HCT116 (cell line): ENCODE measurements at regions not wholly inside any gene's neighbourhood (a gene's known extent, or its start where the extent isn't known, plus 50 kb on each side); places are given as distances from the start of the nearest gene placed in this dataset.

ENCODE experiments used
- ATAC-seq: fragments of 200-7000 bp; cut with Tn5 transposase; 2 replicates; pipeline ENCODE4 v1.9.1; 2020; ENCODE audit warnings: mild to moderate bottlenecking, moderate library complexity
- BruUV-seq: library from RNA; stranded (reverse); fragments of 400-500 nt; replicated peaks from 2 replicates; lab custom pipeline; 2021; lab: Mats Ljungman, UMichigan
- CTCF ChIA-PET: fragments of 300-600 bp; sonication (Branson Sonifier 250); formaldehyde crosslinking; loops from one replicate; lab custom pipeline; 2021; ENCODE audit warnings: antibody characterized with exemption; lab: Charles Lee
- POLR2A ChIA-PET: fragments of 300-600, 350-600 bp; sonication (Branson Sonifier 250); formaldehyde crosslinking; loops from one replicate; lab custom pipeline; 2021; ENCODE audit warnings: antibody characterized with exemption; lab: Charles Lee
- RAD21 ChIA-PET, 2 experiments: fragments of 300-600 bp; sonication (Branson Sonifier 250); formaldehyde crosslinking; loops; one replicate each; lab custom pipeline; 2023; ENCODE audit warnings: low total read pairs in 2 of 2; ENCODE audit not compliant: uncharacterized antibody in 2 of 2, unreplicated experiment in 2 of 2, low non-redundant PET in 1 of 2; lab: Charles Lee
- DNase-seq: peaks from one replicate; pipeline ENCODE4 v3.0.0-alpha.2; 2010; ENCODE audit warnings: low read depth, low spot score
- H2AFZ ChIP-seq: fragments of 200-600 bp; shearing (Covaris generic), sonication (generic); 2 replicates; pipeline ENCODE4 v1.6.1; 2017; ENCODE audit warnings: low read depth, mixed run types, mixed read lengths, antibody characterized with exemption, low read length; ENCODE audit not compliant: poor library complexity, severe bottlenecking
- H3K27ac ChIP-seq: 2 replicates; pipeline ENCODE4 v1.5.1; 2012; ENCODE audit warnings: low read depth, low read length
- H3K27me3 ChIP-seq: fragments of 200-600 bp; sonication (generic); 2 replicates; pipeline ENCODE4 v1.6.1; 2016; ENCODE audit warnings: mixed run types, low read length, mixed read lengths; ENCODE audit not compliant: insufficient read depth
- H3K36me3 ChIP-seq, 2 experiments: fragments of 200-500 bp in 1 of 2; fragments of 200-600 bp in 1 of 2; sonication (Bioruptor generic) in 1 of 2; sonication (generic) in 1 of 2; 2 replicates each; pipeline versions ENCODE4 v1.5.1 to v1.6.1; 2014 to 2016; ENCODE audit warnings: low read length in 2 of 2, inconsistent platforms in 1 of 2, mixed read lengths in 1 of 2, mixed run types in 1 of 2; ENCODE audit not compliant: insufficient read depth in 2 of 2, control insufficient read depth in 1 of 2
- H3K4me1 ChIP-seq, 2 experiments: fragments of 200-600 bp in 1 of 2; sonication (generic) in 1 of 2; 2 replicates each; pipeline versions ENCODE4 v1.5.1 to v1.6.1; 2012 to 2017; ENCODE audit warnings: low read length in 2 of 2, inconsistent platforms in 1 of 2, mild to moderate bottlenecking in 1 of 2, mixed read lengths in 1 of 2, mixed run types in 1 of 2, moderate library complexity in 1 of 2; ENCODE audit not compliant: insufficient read depth in 2 of 2, control insufficient read depth in 1 of 2
- H3K4me2 ChIP-seq: fragments of 200-600 bp; sonication (generic); 2 replicates; pipeline ENCODE4 v1.6.1; 2017; ENCODE audit warnings: mixed run types, low read length, mixed read lengths
- H3K4me3 ChIP-seq, 2 experiments: fragments of 200-600 bp in 1 of 2; sonication (generic) in 1 of 2; replicated peaks in 1 of 2; 2 replicates each; pipeline ENCODE4 v1.5.1; 2011 to 2016; ENCODE audit warnings: low read length in 2 of 2, control low read depth in 1 of 2, low read depth in 1 of 2, mild to moderate bottlenecking in 1 of 2, mixed read lengths in 1 of 2, mixed run types in 1 of 2
- H3K79me2 ChIP-seq: fragments of 200-600 bp; sonication (generic); 2 replicates; pipeline ENCODE4 v1.6.1; 2017; ENCODE audit warnings: mild to moderate bottlenecking, mixed run types, low read length, moderate library complexity, mixed read lengths; ENCODE audit not compliant: insufficient read depth
- H3K9ac ChIP-seq: fragments of 200-600 bp; sonication (generic); 2 replicates; pipeline ENCODE4 v1.6.1; 2016; ENCODE audit warnings: low read length, mixed read lengths
- H3K9me2 ChIP-seq: fragments of 200-600 bp; sonication (generic), shearing (Covaris generic); 2 replicates; pipeline ENCODE4 v1.6.1; 2017; ENCODE audit warnings: mixed run types, mild to moderate bottlenecking, moderate library complexity; ENCODE audit not compliant: insufficient read depth
- H3K9me3 ChIP-seq, 2 experiments: fragments of 200-500 bp in 1 of 2; fragments of 200-600 bp in 1 of 2; sonication (Bioruptor generic) in 1 of 2; sonication (generic) in 1 of 2; 2 replicates each; pipeline ENCODE4 v1.6.1; 2014 to 2017; ENCODE audit warnings: low read length in 2 of 2, mixed read lengths in 2 of 2, inconsistent platforms in 1 of 2, low read depth in 1 of 2, mild to moderate bottlenecking in 1 of 2, mixed run types in 1 of 2, moderate library complexity in 1 of 2; ENCODE audit not compliant: control insufficient read depth in 1 of 2, insufficient read depth in 1 of 2
- H4K20me1 ChIP-seq: fragments of 200-600 bp; sonication (generic), shearing (Covaris generic); 2 replicates; pipeline ENCODE4 v1.6.1; 2017; ENCODE audit warnings: mixed run types, mild to moderate bottlenecking, moderate library complexity; ENCODE audit not compliant: insufficient read depth
- FOSL1 ChIP-seq: IDR thresholded peaks from 2 replicates; pipeline ENCODE4 v1.6.1; 2012; ENCODE audit warnings: low read depth
- REST ChIP-seq: IDR thresholded peaks from 2 replicates; pipeline ENCODE4 v1.6.1; 2012; ENCODE audit warnings: low read depth
- intact Hi-C: fragments of 100-400 bp; cut with micrococcal nuclease; formaldehyde crosslinking; loops from 2 replicates; pipeline ENCODE4 v1.10.0; 2022

- ChIA-PET POLR2A (no interaction called here), RAD21 (no interaction called here), CTCF (interaction anchor here (1.7 kb wide), 1 partner anchor 12 kb away, joined by 6 read pairs; no protein-coding TSS in a partner anchor)
- DNase-seq (no peak), ATAC-seq (no peak)
- Histone ChIP-seq H3K4me1 (no peaks in the 10 kb centered on the region), H3K9me2 (no peaks in the 10 kb centered on the region), H3K36me3 (no peaks in the 10 kb centered on the region), H2AFZ (no peak overlapping the region), H3K27me3 (peaks cover 56% of the 10 kb centered on the region), H3K9me3 (no peaks in the 10 kb centered on the region), H3K79me2 (no peaks in the 10 kb centered on the region), H3K4me2 (no peak overlapping the region), H3K27ac (no peak overlapping the region), H4K20me1 (no peaks in the 10 kb centered on the region), H3K4me3 (no peak overlapping the region), H3K9ac (no peak overlapping the region)
- intact Hi-C loops = no loop called here
- no TSS peak for BruUV-seq
- no peak for TF ChIP-seq REST
Measured at GRCh38 chr17:51499897-51500296, 239.6 kb downstream of the UTP18 start.

- Histone ChIP-seq H3K36me3 (no peaks in the 10 kb centered on the region), H3K9me2 (no peaks in the 10 kb centered on the region), H3K27me3 (peaks cover 62% of the 10 kb centered on the region), H4K20me1 (no peaks in the 10 kb centered on the region), H3K79me2 (no peaks in the 10 kb centered on the region), H3K9me3 (no peaks in the 10 kb centered on the region), H3K9ac (no peak overlapping the region), H3K4me3 (no peak overlapping the region), H3K4me1 (no peaks in the 10 kb centered on the region), H3K27ac (no peak overlapping the region), H3K4me2 (no peak overlapping the region), H2AFZ (no peak overlapping the region)
- CTCF ChIA-PET = interaction anchor here (1.7 kb wide), 1 partner anchor 13 kb away, joined by 6 read pairs; no protein-coding TSS in a partner anchor
- BruUV-seq = no TSS peak
- ATAC-seq = no peak
- POLR2A ChIA-PET = no interaction called here
- DNase-seq = no peak
- TF ChIP-seq FOSL1 = no peak
- intact Hi-C loops = no loop called here
- RAD21 ChIA-PET = no interaction called here
Measured at GRCh38 chr17:51500454-51500853, 240.1 kb downstream of the UTP18 start.
